Effector memory CD8-positive, alpha-beta T cell (primary cell): ENCODE measurements at regions not wholly inside any gene's neighbourhood (a gene's known extent, or its start where the extent isn't known, plus 50 kb on each side); places are given as distances from the start of the nearest gene placed in this dataset.
"Not testable (repeated sequence)": the region's sequence is repeated elsewhere in the genome, so short reads cannot be mapped to it uniquely, and the experiment has no call there.

Experiments
- ATAC-seq: fragments of 150-1000 bp; cut with Tn5 transposase; replicated peaks from 2 replicates; pipeline ENCODE4 v1.10.0; 2021; ENCODE audit warnings: mild to moderate bottlenecking, moderate library complexity
- DNase-seq, 3 experiments: peaks; one replicate each; pipeline ENCODE4 v3.0.0; 2021
- H3K27ac Mint-ChIP-seq, 2 donors: one replicate each; pipeline ENCODE4 v1.8.0; 2022; ENCODE audit warnings: mild to moderate bottlenecking in 2 of 2, mixed read lengths in 2 of 2, moderate library complexity in 2 of 2
- H3K27me3 Mint-ChIP-seq, 2 donors: one replicate each; pipeline ENCODE4 v1.8.0; 2022; ENCODE audit warnings: mixed read lengths in 2 of 2
- H3K36me3 Mint-ChIP-seq: one replicate; pipeline ENCODE4 v1.8.0; 2022; ENCODE audit warnings: mild to moderate bottlenecking, moderate library complexity, mixed read lengths; ENCODE audit not compliant: insufficient read depth
- H3K4me1 Mint-ChIP-seq, 2 donors: one replicate each; pipeline ENCODE4 v1.8.0; 2022; ENCODE audit warnings: low read depth in 2 of 2, mixed read lengths in 2 of 2
- H3K4me3 Mint-ChIP-seq, 2 donors: one replicate each; pipeline ENCODE4 v1.8.0; 2022; ENCODE audit warnings: mild to moderate bottlenecking in 2 of 2, mixed read lengths in 2 of 2, moderate library complexity in 2 of 2
- H3K9me3 Mint-ChIP-seq, 2 donors: one replicate each; pipeline ENCODE4 v1.8.0; 2022; ENCODE audit warnings: mixed read lengths in 2 of 2

DNA sequence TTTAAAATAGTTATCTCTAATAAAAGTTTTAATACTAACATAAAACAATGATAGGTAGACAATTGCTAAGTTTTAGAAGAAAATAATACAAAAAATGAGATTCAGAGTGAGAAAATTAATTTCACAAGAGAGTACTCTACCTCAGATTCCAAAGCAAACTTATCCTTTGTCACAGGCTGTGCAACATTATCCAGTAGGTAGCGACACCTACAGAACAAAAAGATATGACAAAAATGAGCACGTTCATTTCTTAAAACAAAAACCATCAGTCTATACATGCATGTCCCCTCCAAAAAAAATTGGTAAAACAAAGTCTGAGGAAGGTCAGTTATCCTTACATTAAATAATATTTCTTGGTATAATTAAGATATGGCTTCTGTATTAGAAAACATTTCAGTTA lies 275.2 kb downstream of the TP53TG3F start:
- H3K36me3 Mint-ChIP-seq, ATAC-seq, H3K27me3 Mint-ChIP-seq, H3K27ac Mint-ChIP-seq, H3K4me1 Mint-ChIP-seq, H3K4me3 Mint-ChIP-seq, H3K9me3 Mint-ChIP-seq, DNase-seq: not testable (repeated sequence)

DNA sequence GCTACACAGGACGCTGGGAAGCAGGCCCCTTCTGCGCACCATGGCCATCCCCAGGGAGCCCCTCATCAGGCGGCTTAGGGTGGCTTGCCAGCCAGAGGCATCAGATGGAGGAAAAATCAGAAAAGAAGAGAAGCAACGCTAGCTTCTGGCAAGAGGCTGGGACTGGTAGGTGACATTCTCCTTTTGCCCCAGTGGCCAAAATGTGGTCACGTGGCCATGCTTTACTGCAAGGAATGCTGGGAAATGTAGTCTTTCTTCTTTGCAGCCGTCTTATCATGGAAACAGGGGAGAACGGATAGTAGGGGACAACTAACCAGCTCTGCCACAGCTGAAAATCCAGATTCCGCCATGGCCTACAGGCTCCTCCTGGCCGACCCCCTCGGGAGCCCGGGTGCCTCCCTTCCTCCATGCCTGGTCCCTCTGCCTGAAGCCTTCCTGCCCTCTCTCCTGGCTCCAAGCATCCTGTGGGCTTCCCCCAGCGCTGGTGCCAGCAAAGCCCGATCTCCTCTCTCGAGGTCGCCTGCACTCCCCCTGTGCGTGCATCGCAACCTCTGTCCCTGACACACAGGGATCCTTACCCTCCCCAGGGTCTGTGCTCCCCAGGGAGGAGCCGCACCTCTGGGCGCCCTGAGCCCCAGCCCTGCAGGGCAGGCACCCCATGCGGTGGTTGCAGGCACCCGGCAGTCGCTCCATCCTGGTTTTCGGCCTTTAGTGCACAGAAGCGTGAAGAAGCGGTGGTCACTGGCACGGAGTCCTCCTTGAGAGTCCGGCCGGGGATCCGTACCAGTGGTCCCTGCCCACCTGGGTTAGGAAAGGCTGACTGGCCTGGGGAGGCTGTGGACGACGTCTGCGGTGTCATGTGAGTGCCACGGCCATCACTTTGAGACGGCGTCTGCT lies 307.7 kb downstream of the TP53TG3F start:
- ATAC-seq, H3K4me3 Mint-ChIP-seq, H3K27ac Mint-ChIP-seq, H3K9me3 Mint-ChIP-seq, H3K27me3 Mint-ChIP-seq, DNase-seq, H3K36me3 Mint-ChIP-seq, H3K4me1 Mint-ChIP-seq: not testable (repeated sequence)

DNA sequence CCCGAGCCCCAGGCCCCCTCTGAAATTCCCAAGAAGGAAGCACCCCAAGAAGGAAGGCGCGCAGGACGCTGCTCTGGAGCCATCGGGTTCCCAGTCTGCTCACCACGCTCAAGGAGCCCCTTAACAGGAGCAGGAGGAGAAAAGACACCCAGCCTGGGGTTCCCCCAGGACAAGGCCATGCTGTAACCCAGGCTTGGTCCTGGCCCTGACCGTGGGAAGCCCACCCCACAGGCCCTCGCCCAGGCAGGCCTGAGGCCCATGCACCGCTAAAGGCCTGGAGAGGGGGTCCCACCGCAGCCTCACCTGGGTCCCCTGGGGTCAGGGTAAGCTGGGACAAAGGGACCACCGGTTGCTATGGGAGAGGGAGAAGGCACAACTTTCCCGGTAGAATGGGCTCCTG lies 309.3 kb downstream of the TP53TG3F start:
- H3K27me3 Mint-ChIP-seq, H3K9me3 Mint-ChIP-seq, DNase-seq, H3K4me1 Mint-ChIP-seq, H3K4me3 Mint-ChIP-seq, H3K27ac Mint-ChIP-seq, ATAC-seq, H3K36me3 Mint-ChIP-seq: not testable (repeated sequence)

DNA sequence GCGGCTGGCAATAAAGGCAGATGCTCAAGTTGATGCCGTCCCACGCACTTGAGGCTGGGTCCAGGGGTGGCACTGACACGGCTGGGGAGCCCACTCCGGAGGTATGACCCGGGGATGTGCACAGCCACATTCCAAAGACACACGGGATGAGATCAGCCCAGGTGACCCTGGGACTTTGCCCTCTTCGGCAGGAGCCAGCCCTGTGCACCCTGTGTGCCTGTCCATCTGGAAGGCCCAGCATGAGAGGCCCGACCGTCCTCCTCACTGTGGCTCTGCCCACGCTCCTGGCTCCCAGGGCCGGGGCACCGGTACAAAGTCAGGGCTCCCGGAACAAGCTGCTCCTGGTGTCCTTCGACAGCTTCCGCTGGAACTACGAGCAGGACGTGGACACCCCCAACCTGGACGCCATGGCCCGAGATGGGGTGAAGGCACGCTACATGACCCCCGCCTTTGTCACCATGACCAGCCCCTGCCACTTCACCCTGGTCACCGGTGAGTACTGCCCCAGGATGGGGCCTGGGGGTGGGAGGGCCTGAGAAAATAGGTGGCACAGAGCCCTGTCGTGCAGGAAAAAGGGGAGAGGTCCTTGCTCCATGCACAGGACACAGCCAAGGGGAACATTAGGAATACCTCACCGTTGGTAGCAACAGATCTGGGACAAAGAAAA lies 309.9 kb downstream of the TP53TG3F start:
- H3K27me3 Mint-ChIP-seq, H3K4me3 Mint-ChIP-seq, H3K36me3 Mint-ChIP-seq, ATAC-seq, H3K9me3 Mint-ChIP-seq, DNase-seq, H3K4me1 Mint-ChIP-seq, H3K27ac Mint-ChIP-seq: not testable (repeated sequence)

DNA sequence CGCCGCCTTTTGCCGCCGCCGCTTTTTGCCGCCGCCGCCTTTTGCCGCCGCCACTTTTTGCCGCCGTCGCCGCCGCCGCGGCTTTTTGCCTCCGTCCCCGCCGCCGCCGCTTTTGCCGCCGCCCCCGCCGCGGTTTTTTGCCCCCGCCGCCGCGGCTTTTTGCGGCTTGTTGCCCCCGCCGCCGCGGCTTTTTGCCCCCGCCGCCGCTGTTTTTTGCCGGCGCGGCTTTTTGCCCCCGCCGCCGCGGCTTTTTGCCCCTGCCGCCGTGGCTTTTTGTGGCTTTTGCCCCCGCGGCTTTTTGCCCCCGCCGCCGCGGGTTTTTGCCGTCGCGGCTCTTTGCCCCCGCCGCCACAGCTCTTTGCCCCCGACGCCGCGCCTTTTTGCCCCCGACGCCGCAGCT lies 311.1 kb downstream of the TP53TG3F start:
- peaks cover 6 to 11% of the 10 kb centered on the region in 2 donors for H3K9me3 Mint-ChIP-seq
- not testable (repeated sequence) for H3K27me3 Mint-ChIP-seq, H3K36me3 Mint-ChIP-seq, DNase-seq, H3K4me3 Mint-ChIP-seq, H3K27ac Mint-ChIP-seq, ATAC-seq, H3K4me1 Mint-ChIP-seq

DNA sequence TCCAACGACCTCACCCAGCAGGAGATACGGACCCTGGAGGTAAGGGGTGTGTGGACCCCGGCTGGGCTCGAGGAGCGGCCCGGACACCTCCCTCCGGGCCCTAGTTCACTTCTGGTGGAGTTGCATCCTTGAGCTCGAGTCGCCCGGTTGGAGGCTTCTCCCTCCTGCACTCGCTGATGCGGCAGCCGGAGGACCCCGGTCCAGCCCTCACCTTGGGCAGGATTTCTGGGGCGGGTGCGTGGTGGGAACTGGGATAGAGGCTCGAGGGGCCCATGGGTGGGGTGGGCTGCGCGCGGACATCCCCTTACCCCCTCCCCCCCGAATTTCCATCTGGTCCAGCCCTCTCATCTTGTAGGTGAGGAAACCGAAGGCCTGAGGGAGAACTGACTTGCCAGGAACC lies 311.8 kb downstream of the TP53TG3F start:
- H3K27me3 Mint-ChIP-seq, result not testable (repeated sequence)

DNA sequence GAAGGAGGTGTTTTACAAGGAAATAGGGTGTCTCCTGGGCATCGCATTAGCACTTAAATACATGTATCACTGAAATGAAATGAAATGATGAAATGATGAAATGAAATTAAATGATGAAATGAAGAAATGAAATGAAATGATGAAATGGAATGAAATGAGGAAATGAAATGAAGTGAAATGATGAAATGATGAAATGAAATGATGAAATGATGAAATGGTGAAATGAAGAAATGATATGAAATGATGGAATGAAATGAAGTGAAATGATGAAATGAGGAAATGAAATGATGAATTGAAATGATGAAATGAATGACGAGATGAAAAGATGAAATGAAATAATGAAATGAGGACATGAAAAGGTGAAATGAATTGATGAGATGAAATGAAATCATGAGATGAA lies 314.6 kb downstream of the TP53TG3F start:
- ATAC-seq, H3K27ac Mint-ChIP-seq, H3K4me1 Mint-ChIP-seq, H3K36me3 Mint-ChIP-seq, DNase-seq, H3K4me3 Mint-ChIP-seq, H3K27me3 Mint-ChIP-seq: not testable (repeated sequence)
- peaks cover 6 to 11% of the 10 kb centered on the region in 2 donors for H3K9me3 Mint-ChIP-seq

More for the DNA sequence above, 311.8 kb downstream of the TP53TG3F start:
- peaks cover 6 to 11% of the 10 kb centered on the region in 2 donors for H3K9me3 Mint-ChIP-seq
- not testable (repeated sequence) for H3K4me3 Mint-ChIP-seq, H3K4me1 Mint-ChIP-seq, ATAC-seq, H3K36me3 Mint-ChIP-seq, DNase-seq, H3K27ac Mint-ChIP-seq

DNA sequence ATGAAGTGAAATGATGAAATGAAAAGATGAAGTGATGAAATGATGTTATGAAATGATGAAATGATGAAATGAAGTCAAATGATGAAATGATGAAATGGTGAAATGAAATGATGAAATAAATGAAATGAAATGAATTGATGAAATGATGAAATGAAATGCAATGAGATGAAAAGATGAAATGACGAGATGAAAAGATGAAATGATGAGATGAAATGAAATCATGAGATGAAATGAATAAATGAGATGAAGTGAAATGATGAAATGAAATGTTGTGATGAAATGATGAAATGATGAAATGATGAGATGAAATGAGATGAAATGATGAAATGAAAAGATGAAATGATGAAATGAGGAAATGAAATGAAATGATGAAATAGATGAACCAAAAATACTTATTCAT lies 315.3 kb downstream of the TP53TG3F start:
- not testable (repeated sequence) for H3K36me3 Mint-ChIP-seq, H3K27me3 Mint-ChIP-seq, ATAC-seq, H3K27ac Mint-ChIP-seq, H3K4me3 Mint-ChIP-seq, DNase-seq, H3K4me1 Mint-ChIP-seq
- peaks cover 6 to 11% of the 10 kb centered on the region in 2 donors for H3K9me3 Mint-ChIP-seq

DNA sequence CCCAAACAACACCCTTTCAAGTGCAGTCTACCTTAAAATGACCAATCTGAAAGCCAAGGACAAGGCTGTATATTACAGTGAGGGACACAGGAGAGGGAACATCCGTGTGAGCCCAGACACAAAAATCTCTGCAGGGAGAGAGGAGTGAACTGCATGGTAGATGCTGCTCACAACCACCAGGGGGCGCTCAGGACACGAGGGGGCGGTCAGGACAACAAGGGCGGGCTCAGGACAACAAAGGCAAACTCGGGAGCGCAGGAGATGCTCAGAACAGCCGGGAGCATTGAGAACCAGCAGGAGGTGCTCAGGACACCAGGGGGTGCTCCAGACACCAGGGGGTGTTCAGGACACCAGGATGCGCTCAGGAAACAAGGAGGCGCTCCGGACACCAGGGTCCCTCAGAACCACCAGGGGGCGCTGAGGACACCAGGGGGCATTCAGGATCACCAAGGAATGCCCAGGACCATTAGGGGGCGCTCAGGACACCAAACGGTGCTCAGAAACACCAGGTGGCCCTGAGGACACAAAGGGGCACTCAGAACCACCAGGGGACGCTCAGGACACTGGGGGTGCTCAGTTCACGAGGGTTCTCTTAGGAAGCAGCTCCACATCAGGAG lies 357.0 kb downstream of the TP53TG3F start:
- H3K36me3 Mint-ChIP-seq, H3K27ac Mint-ChIP-seq, H3K4me3 Mint-ChIP-seq, H3K9me3 Mint-ChIP-seq, H3K4me1 Mint-ChIP-seq, H3K27me3 Mint-ChIP-seq, ATAC-seq, DNase-seq: not testable (repeated sequence)

DNA sequence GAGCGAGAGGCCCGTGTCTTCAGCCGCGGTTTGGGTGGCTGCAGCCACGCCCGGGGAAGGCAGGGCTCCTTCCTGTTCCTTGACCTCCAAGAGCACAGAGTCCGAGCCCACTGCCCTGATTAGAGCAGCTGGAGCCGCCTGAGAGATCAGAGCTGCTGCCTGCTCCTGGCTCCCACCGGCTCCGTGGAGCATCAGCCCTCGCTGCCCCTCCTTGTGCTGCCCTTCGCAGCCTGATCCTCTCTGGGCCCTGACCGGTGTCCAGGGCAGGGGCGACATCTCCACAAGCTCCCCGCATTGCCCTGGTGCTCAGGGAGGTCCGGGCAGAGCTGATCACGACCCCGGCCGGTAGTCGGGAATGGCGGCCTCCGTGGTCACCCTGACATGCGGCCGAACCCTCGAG lies 365.3 kb downstream of the TP53TG3F start:
- ATAC-seq, H3K36me3 Mint-ChIP-seq, DNase-seq, H3K27ac Mint-ChIP-seq, H3K27me3 Mint-ChIP-seq, H3K4me3 Mint-ChIP-seq, H3K4me1 Mint-ChIP-seq, H3K9me3 Mint-ChIP-seq: not testable (repeated sequence)

DNA sequence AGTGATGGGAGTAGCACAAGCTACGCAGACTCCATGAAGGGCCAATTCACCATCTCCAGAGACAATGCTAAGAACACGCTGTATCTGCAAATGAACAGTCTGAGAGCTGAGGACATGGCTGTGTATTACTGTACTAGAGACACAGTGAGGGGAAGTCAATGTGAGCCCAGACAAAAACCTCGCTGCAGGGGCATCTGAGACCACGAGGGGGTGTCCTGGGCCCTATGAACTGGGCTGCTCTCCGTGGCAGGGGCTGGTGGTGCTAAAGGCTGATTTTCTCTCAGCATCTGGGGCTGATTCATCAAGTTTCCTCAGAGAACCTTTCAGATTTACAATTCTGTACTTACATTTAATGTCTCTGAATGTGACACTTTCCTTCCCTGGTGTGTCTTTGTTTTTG lies 368.1 kb downstream of the TP53TG3F start:
- not testable (repeated sequence) for H3K4me1 Mint-ChIP-seq, H3K27me3 Mint-ChIP-seq, H3K9me3 Mint-ChIP-seq, H3K27ac Mint-ChIP-seq, H3K36me3 Mint-ChIP-seq, H3K4me3 Mint-ChIP-seq, DNase-seq, ATAC-seq

DNA sequence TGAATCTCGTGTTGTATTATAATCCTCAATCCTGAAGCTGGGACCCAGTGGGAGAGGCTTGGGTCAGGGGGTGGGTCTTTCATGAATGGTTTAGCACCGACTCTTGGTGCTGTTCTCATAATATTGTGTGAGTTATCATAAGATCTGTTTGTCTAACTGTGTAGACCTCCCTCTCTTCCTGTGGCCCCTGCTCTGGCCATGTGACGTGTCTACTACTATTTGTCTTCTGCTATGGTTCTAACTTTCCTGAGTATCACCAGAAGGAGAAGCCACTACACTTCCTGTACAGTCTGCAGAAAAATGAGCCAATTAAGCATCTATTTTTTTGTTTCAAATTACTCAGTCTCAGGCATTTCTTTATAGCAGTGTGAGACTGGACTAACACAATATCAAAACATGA lies 379.7 kb downstream of the TP53TG3F start:
- H3K27me3 Mint-ChIP-seq, H3K9me3 Mint-ChIP-seq, H3K4me1 Mint-ChIP-seq, H3K27ac Mint-ChIP-seq, H3K4me3 Mint-ChIP-seq, DNase-seq, H3K36me3 Mint-ChIP-seq: not testable (repeated sequence)
- peak; percentile 26 for ATAC-seq

DNA sequence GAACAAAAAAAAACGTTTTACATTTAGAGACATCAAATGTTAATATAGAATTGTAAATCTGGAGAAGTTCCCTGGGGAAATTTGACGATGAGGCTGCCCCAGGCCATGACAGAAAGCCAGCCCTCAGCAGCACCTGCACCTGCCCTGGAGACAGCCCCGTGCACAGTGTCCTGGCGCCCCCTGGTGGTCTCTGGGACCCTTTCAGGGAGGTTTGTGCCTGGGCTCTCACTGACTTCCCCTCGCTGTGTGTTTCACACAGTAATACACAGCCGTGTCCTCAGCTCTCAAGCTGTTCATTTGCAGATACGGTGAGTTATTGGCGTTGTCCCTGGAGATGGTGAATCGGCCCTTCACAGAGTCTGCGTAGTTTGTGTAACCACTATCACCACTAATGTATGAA lies 385.1 kb downstream of the TP53TG3F start:
- H3K4me3 Mint-ChIP-seq, H3K4me1 Mint-ChIP-seq, H3K27me3 Mint-ChIP-seq, ATAC-seq, H3K27ac Mint-ChIP-seq, DNase-seq, H3K36me3 Mint-ChIP-seq, H3K9me3 Mint-ChIP-seq: not testable (repeated sequence)
